ENCODE measurements at regions not wholly inside any gene's neighbourhood (a gene's known extent, or its start where the extent isn't known, plus 50 kb on each side); places are given as distances from the start of the nearest gene placed in this dataset.

DNA sequence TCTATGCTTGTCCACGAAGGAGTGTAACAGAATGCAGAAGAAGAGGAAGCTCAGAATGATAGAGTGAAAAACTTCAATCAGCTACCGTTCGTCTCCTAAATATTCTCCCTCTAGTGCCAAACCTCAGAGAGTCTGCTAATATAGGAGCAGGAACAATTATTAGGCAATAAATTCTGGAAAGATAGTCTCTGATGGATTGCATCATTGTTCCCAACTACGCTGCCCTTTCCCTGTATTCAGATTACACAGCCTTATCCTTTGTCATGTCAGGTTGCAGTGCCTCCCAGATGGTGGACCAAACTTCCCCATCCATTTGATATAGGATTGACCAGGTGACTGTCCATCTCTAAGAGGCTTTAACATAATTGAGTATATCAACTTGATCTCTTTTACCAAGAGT lies 811.5 kb upstream of the CHAC2 start:
- intact Hi-C loops (cut with micrococcal nuclease): no loop called here

DNA sequence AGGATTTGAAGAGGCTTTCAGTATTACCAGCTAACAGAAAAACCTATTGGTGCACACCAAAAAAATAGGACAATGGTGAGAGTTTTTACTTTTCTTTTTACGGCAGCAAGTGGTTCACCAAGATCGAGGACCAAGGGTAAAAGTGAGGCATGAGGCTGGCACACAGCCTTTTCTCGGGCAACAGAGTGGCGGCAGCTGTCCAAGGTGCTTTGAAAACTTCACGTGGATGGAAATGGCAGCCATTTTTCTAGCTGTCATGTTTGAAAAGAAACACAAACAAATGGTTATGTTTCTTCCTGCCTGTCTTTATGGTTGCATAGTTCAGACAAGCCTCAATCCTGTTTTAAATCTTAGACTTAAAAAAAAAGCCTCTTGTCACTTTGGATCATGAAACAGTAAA lies 812.5 kb upstream of the CHAC2 start:
- intact Hi-C loops (cut with micrococcal nuclease): no loop called here

GRCh38 chr2:52940101-52940500 lies 827.5 kb upstream of the CHAC2 start:
- intact Hi-C loops (cut with micrococcal nuclease): no loop called here

GRCh38 chr2:52939250-52939649 lies 828.4 kb upstream of the CHAC2 start:
- intact Hi-C loops (cut with micrococcal nuclease): no loop called here

DNA sequence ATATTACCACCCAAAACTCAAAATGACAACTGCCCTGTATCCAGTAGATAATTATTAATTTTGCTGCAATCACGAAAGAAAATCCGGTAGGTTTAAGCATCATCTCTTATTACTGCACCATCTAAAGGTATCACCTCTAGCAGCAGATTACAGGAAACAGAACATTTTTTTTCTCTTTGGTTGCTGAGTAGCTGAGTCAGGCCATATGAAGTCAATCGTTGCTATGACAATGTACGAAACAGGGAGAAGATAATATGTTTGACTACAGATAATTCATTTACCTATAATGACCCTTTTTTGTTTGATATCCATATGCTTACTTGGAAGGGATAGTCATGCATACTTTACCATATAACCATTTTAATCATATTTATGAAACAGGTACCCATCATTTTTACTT lies 831.6 kb upstream of the CHAC2 start:
- intact Hi-C loops (cut with micrococcal nuclease): no loop called here

- intact Hi-C loops (cut with micrococcal nuclease): no loop called here
Measured at GRCh38 chr2:52934920-52935640, 832.5 kb upstream of the CHAC2 start.

DNA sequence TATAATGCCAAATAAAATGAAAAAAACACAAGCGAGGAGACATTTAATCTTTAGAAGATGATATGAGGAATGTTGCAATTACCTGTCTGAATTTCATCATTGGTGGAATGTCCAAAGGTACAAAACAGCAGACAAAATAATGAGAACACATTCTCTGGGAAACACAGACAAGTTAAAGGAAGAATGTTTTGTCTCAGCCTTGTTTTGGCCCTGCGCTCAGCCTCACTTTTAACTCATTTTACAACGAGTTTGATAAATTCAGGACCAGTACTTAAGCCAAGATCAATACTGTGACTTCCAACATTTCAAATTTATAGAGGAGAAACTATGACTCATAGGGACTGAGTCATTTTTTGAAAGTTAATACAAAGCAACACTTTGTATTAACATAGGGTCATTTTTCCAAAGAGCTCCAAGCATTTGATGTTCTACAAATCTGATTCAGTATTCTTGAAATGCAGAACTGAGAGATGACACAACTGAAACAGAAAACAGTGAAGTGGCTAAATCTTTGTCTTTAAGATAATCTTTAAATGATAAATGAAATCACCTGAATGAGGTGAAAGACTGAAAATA lies 833.2 kb upstream of the CHAC2 start:
- intact Hi-C loops (cut with micrococcal nuclease): no loop called here

DNA sequence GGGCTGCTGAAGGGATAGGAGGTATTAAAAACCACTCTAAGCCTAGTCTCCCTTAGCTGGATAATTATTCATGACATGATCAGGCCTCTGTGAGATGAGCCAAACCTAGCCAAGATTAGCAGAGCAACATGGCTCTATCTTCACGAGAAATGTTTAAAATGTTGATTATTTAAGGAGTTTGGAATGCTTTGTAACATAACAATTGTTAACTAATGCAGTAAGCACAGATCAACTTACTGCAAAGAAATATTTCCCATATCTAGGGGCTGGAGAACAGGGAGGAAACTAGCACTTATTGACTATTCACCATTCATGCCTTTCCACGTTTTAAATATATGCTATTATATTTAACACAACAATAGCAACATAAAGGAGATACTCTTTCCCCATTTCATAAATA lies 833.7 kb upstream of the CHAC2 start:
- intact Hi-C loops (cut with micrococcal nuclease): no loop called here

GRCh38 chr2:52931660-52932059 lies 835.9 kb upstream of the CHAC2 start:
- intact Hi-C loops (cut with micrococcal nuclease): no loop called here

- intact Hi-C loops (cut with micrococcal nuclease): no loop called here
Measured at GRCh38 chr2:52929412-52929811, 838.2 kb upstream of the CHAC2 start.

DNA sequence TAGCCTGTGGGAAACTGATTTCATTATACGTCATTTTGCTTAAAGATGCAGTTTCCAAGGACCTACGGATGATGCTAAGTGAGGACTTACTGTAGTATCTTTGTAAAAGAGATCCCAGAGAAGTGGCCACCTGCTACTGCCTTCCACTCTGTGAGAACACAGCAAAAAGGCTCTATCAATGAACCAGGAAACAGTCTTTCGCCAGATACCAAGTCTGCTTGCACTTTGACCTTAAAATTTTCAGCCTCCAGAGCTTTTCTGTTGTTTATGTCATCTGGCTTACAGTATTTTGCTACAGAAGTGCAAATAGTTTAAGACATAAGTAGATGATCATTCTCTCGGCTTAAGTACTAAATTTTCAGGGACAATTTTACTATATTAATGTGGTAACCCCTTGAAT lies 847.9 kb upstream of the CHAC2 start:
- intact Hi-C loops (cut with micrococcal nuclease): no loop called here

DNA sequence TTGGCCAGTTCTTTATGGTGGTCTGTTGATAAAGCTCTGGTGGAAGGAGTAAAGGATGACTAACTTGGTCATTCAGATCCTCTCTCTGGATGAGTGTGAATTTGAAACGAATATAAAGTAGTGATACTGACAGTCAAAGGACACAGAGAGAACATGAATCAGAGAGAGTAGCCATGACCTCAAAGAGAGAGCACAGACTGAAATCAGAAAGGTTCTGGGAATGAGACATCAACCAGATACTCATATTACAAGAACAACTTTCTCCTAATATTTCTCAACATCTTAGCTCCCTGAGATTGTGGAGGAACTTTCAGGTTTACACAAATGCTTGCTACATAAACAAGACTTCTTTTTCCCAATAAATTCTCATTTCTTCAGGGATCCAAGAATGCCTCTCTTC lies 849.1 kb upstream of the CHAC2 start:
- intact Hi-C loops (cut with micrococcal nuclease): no loop called here

DNA sequence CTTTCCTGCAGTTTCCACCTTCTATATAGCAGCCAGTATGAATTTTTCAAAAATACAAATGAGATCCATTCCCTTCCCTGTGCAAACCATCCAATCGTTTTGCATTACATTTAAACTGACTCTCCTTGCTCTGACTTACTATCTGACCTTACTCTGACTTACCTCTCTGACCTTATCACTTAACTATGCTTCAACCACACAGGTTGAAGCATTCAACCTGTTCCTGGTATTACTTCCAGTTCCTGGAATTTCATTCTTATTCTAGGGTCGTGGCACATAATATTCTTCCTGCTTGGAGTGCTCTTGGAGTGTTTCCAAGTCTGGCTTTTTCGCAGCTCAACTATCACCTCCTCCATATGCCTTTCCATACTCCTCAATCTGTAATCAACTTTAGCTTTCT lies 850.6 kb upstream of the CHAC2 start:
- intact Hi-C loops (cut with micrococcal nuclease): no loop called here

DNA sequence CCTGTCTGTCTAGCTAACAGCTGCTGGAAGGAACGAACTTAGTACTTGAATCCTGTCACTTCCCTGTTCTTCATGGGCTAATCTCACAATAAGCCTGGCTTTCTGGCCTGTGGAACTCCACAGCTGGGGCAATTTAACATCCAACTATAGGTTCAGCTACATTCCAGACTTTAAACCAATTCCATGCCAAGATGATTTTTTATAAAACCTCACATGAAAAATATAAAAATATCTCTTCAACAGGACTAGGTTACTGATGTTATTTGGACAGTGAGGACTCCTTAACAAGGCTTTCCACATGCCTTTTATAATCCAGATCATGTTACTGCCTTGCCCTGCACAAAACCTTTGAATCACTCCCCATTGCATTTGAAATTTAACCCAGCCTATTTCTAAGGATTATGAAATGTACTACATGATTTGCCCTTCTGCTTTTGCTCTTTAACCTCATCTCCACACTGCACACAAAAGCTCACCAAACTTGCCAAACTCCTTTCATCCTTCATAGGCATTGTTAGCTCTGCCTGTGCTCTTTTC lies 863.2 kb upstream of the CHAC2 start:
- intact Hi-C loops (cut with micrococcal nuclease): no loop called here

DNA sequence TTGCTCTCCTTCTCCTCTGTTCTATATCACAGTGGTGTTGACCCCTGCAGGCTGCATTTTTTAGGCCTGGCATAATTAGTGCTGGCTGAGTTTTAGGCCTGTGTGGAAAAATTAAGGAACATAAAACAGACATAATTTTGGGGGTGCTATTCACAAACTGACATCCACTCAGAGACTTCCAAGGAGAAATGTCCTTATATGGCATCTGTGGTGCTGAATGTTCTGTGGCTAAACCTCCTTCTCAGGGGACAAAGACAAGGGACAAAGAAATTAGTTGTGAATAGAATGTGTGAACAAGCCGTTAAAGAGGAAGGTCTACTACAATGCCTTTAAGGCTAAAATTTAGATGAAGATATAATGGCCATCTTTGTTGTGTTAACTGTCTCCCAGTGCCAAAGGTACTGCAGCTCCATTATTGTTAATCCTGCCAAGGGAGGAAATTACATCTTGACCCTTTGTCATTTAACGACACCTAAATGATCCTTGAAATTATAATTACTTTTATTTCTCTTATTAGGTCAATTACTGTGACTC lies 870.0 kb upstream of the CHAC2 start:
- intact Hi-C loops (cut with micrococcal nuclease): no loop called here

GRCh38 chr2:52895726-52896340 lies 871.8 kb upstream of the CHAC2 start:
- intact Hi-C loops (cut with micrococcal nuclease): no loop called here

GRCh38 chr2:52886556-52886955 lies 881.0 kb upstream of the CHAC2 start:
- intact Hi-C loops (cut with micrococcal nuclease): no loop called here

- intact Hi-C loops (cut with micrococcal nuclease): no loop called here
Measured at GRCh38 chr2:52884761-52885352, 882.7 kb upstream of the CHAC2 start.

DNA sequence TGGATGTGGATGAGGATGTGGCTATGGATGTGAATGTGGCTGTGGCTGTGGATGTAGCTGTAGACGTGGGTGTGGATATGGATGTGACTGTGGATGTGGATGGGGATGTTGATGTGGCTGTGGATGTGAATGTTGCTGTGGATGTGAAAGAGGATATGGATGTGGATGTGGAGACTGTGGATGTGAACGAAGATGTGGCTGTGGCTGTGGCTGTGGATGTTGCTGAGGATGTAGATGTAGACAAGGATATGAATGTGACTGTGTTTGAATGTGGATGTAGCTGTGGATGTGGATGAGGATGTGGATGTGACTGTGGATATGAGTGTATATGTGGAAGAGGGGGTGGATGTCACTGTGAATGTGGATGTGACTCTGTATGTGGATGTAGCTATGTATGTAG lies 884.6 kb upstream of the CHAC2 start:
- intact Hi-C loops (cut with micrococcal nuclease): no loop called here

GRCh38 chr2:52881606-52882005 lies 886.0 kb upstream of the CHAC2 start:
- intact Hi-C loops (cut with micrococcal nuclease): no loop called here

DNA sequence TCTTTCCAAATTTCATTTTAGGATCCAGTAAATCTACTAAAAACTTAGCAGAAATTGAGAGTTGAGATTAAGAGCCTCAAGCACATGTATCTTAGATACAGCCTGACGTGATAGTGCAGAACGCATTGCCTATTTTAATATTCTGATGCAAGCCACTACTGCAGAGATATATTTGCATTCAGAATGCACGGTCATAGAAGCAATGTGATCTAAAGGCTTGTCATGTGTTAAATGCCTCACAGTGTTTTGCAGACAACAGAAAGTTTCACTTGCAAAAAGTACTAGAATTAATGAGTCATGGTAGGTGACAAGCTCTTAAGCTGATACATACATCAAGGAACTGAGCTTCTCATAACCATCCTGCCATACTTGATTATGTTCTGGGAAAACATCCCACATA lies 886.7 kb upstream of the CHAC2 start:
- intact Hi-C loops (cut with micrococcal nuclease): no loop called here

- intact Hi-C loops (cut with micrococcal nuclease): no loop called here
Measured at GRCh38 chr2:52879561-52879960, 888.0 kb upstream of the CHAC2 start.

Measured in T-helper 2 cell treated with Interferon-gamma antibody and Interleukin-4, amounts not matched to agents 100 ng/mL and 5 ng/mL, for 36 hours (primary cell).